BE2C (cell line): ENCODE measurements at regions not wholly inside any gene's neighbourhood (a gene's known extent, or its start where the extent isn't known, plus 50 kb on each side); places are given as distances from the start of the nearest gene placed in this dataset.

Experiments used
- DNase-seq: peaks from one replicate; pipeline ENCODE4 v3.0.0-alpha.2; 2020
- H3K27me3 ChIP-seq: fragments of 250-450 bp; sonication (Bioruptor Pico); 2 replicates; pipeline ENCODE4 v1.5.1; 2020; ENCODE audit warnings: mild to moderate bottlenecking
- H3K36me3 ChIP-seq: fragments of 250-450 bp; sonication (Bioruptor Pico); 2 replicates; pipeline ENCODE4 v1.5.1; 2020; ENCODE audit warnings: mild to moderate bottlenecking
- H3K4me1 ChIP-seq: fragments of 250-450 bp; sonication (Bioruptor Pico); 2 replicates; pipeline ENCODE4 v1.5.1; 2020
- H3K4me3 ChIP-seq: 2 replicates; pipeline ENCODE4 v1.5.1; 2011; ENCODE audit warnings: low read depth, low read length
- H3K9me3 ChIP-seq: fragments of 250-450 bp; sonication (Bioruptor Pico); 2 replicates; pipeline ENCODE4 v1.5.1; 2020
- CTCF ChIP-seq: IDR thresholded peaks from 2 replicates; pipeline ENCODE4 v1.5.1; 2012; ENCODE audit warnings: mild to moderate bottlenecking, low read depth, low read length

- Histone ChIP-seq H3K4me3 (no peak overlapping the region), H3K27me3 (no peaks in the 10 kb centered on the region), H3K4me1 (peaks cover under 1% of the 10 kb centered on the region; the same call in 1 of the 2 replicates), H3K9me3 (no peaks in the 10 kb centered on the region), H3K36me3 (no peaks in the 10 kb centered on the region)
- no peak for DNase-seq
- TF ChIP-seq CTCF: no peak
These were observed 336.7 kb downstream of the CBLN4 start for GRCh38 chr20:55668631-55669030.

GRCh38 chr20:55667955-55668354 lies 337.4 kb downstream of the CBLN4 start:
- no peaks in the 10 kb centered on the region for H3K36me3 ChIP-seq
- H3K27me3 ChIP-seq: no peaks in the 10 kb centered on the region
- no peak overlapping the region for H3K4me3 ChIP-seq
- TF ChIP-seq CTCF: 0 out of 2 replicates have a peak, but pooled peaks have one; percentile 3
- no peaks in the 10 kb centered on the region for H3K9me3 ChIP-seq
- DNase-seq: no peak
- no peaks in the 10 kb centered on the region for H3K4me1 ChIP-seq

- H3K4me3 ChIP-seq: no peak overlapping the region
- DNase-seq: no peak
- no peaks in the 10 kb centered on the region for H3K9me3 ChIP-seq
- H3K27me3 ChIP-seq: no peaks in the 10 kb centered on the region
- H3K36me3 ChIP-seq: no peaks in the 10 kb centered on the region
- no peak for TF ChIP-seq CTCF
- no peaks in the 10 kb centered on the region for H3K4me1 ChIP-seq
These were observed 338.3 kb downstream of the CBLN4 start for GRCh38 chr20:55667024-55667423.

- DNase-seq: no peak
- TF ChIP-seq CTCF: no peak
- no peaks in the 10 kb centered on the region for H3K9me3 ChIP-seq
These were observed 349.0 kb downstream of the CBLN4 start for GRCh38 chr20:55656231-55656775.

GRCh38 chr20:55650657-55651360 lies 354.5 kb downstream of the CBLN4 start:
- H3K27me3 ChIP-seq: no peaks in the 10 kb centered on the region
- H3K4me3 ChIP-seq: no peak overlapping the region
- no peaks in the 10 kb centered on the region for H3K9me3 ChIP-seq
- H3K36me3 ChIP-seq: no peaks in the 10 kb centered on the region
- DNase-seq: no peak
- no peak for TF ChIP-seq CTCF
- no peaks in the 10 kb centered on the region; the same call in 1 of the 2 replicates for H3K4me1 ChIP-seq

More at GRCh38 chr20:55656231-55656775, 349.0 kb downstream of the CBLN4 start:
- H3K36me3 ChIP-seq: no peaks in the 10 kb centered on the region
- no peaks in the 10 kb centered on the region for H3K4me1 ChIP-seq
- no peak overlapping the region for H3K4me3 ChIP-seq
- no peaks in the 10 kb centered on the region for H3K27me3 ChIP-seq

- Histone ChIP-seq H3K4me1 (no peaks in the 10 kb centered on the region; the same call in 1 of the 2 replicates), H3K27me3 (no peaks in the 10 kb centered on the region), H3K4me3 (no peak overlapping the region), H3K36me3 (no peaks in the 10 kb centered on the region), H3K9me3 (no peaks in the 10 kb centered on the region)
- DNase-seq: no peak
- no peak for TF ChIP-seq CTCF
These were observed 356.1 kb downstream of the CBLN4 start for GRCh38 chr20:55649254-55649653.
